Pulmonary artery endothelial cell (primary cell): ENCODE measurements at regions not wholly inside any gene's neighbourhood (a gene's known extent, or its start where the extent isn't known, plus 50 kb on each side); places are given as distances from the start of the nearest gene placed in this dataset.
"Not testable (repeated sequence)": the region's sequence is repeated elsewhere in the genome, so short reads cannot be mapped to it uniquely, and the experiment has no call there.

Source experiments
- DNase-seq: peaks from one replicate; pipeline ENCODE4 v3.0.0-alpha.2; 2011; ENCODE audit warnings: low read depth, low spot score

DNA sequence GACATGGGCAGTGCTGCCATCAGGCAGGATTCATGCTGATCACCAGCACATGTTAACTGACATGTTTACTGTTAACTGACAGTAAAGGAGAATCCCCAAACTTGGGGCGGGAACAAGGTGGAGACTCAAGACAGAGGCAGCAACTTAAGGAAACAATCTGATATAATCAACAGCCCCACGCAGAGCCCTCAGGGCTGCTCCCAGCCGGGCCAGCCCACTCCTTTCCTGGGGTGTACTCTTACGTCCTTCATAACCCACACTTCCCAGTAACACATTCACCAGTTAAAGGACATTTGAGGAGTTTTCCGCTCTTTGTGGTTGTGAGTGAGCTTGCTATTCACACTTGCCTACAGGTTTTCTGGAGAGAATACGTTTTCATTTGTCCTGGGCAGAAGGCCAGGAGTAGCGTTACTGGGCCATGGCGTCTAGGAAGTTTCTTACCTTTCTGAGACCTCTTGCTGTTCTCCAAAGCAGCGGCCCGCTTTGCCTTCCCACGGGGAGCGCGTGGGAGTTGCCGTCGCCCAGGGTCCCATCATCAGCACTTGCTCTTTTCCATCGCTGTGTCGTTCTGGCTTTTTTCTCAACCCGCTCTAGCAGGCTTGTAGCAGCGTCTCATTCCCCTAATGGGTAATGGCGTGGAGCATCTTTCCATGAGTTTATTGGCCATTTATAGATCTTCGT is 56.4 kb downstream of the FOXF2 start:
- no peak for DNase-seq

DNA sequence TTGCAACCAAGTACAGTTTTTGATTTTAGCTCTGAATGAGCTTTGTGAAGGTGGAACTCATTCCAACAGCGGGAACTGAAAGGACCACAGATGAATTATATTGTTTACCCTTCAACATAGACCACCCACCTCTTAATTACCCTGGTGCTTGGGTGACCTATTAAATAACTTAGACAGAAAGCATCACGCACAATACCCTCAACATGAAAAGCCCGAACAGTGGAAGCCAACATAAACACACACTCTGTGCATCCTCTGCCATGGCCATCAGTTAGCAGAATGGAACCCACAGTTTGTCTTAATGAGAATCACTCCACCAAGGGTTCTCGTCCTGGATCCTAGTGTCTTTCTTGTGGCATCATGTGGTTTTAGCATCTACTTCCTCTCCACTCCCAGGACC is 60.5 kb downstream of the FOXF2 start:
- DNase-seq, result no peak

GRCh38 chr6:1453024-1453423 is 63.6 kb downstream of the FOXF2 start:
- DNase-seq, result no peak

GRCh38 chr6:1456816-1457215 is 67.4 kb downstream of the FOXF2 start:
- not testable (repeated sequence) for DNase-seq

DNA sequence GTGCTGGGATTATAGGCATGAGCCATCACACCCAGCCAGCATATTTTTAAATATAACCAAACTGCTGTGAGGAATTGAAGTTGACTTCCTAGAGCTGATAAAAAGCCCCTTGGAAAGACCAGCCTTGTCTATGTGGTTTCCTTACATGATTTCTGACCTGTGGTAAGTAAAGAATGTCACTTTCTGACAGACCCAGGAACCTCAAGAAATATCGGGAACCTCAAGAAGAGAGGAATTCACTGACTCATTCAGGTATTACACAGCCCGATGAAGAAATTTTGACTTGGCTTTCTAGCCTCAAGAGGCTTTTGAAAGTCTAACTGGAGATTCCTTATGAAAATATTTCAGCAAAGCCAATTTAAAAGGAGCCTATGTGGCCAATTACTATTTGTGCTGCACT is 71.8 kb downstream of the FOXF2 start:
- no peak for DNase-seq

GRCh38 chr6:1461736-1462135 is 72.4 kb downstream of the FOXF2 start:
- no peak for DNase-seq

- no peak for DNase-seq
Observed at GRCh38 chr6:1463275-1463674, 73.9 kb downstream of the FOXF2 start.

- DNase-seq, result no peak
Observed at GRCh38 chr6:1463751-1464426, 74.5 kb downstream of the FOXF2 start.

DNA sequence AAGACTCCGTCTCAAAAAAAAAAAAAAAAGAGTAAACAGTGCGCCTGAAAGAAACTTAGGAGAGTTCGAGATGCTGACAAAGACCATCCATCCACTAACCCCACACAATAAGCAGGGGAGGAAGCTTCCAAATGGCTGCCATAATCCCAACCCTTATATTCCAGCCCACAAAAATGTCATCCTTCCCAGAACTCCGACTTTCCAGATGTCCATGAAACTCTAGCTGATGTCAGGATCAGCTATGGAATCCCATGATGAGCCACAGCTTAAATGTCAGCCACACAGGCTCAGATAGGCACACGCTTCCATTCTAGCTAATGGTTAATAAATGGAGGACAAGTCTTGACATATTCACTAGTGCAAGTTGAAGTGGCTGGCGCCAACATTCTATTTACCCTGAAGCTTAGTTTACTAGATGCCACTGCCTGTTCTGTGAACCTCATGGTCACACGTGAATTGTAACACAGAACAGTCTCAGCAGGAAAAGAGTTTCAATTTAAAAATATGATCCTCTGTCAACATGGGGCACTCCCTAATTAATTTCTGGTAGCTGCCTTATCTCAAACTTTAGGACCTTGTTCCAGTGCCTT is 75.5 kb downstream of the FOXF2 start:
- no peak for DNase-seq

DNA sequence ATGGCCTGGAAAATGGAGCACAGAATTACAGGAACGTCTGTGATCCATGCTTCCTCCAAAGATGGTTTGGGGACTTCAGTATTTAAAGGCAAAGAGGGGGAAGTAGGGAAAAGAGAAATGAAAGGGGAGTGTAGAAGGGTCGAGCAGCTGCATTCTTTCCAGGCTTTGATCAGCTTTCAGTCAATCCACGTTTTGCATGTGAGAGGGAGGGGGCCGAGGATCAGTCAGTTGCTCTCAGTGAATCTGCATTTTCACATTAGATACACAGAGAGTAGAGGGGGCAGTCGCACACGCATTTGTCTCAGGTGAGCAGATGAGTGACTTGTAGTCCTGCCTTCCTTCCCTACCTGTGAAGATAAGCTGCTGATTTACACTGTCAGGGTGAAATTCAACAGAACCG is 78.8 kb downstream of the FOXF2 start:
- DNase-seq, result no peak

DNA sequence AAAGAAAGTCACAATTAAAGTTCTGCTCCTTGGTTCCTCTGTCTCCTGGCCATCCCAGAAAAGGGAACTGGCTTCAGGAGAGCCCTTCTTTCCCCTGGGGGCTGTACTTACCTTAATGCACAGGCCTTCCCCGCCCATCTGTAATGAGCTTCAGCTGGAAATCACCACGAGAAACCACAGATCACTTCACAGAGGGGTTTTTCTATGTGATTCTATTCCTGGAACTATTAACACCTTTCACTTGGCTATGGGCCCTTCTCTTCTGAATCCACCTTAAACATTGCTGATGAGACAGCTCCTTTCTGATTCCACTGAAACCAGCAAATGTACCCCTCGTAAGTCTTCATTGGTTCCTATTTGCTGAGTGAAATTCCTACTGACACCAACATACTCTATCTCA is 80.7 kb downstream of the FOXF2 start:
- DNase-seq, result no peak

DNA sequence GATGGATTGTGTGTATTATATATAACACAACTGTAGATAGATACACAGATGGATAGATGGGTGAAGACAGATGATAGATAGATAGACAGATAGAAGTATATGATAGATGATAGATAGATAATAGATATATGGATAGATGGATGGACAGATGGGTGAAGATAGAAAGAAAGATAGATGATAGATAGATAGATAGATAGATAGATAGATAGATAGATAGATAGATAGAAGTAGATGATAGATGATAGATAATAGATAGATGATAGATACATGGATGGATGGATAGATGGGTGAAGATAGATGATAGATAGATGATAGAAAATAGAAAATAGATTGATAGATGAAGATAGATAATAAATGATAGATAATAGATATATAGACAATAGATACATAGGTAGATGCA is 83.3 kb downstream of the FOXF2 start:
- no peak for DNase-seq

- no peak for DNase-seq
Observed at GRCh38 chr6:1473166-1473565, 83.8 kb downstream of the FOXF2 start.

DNA sequence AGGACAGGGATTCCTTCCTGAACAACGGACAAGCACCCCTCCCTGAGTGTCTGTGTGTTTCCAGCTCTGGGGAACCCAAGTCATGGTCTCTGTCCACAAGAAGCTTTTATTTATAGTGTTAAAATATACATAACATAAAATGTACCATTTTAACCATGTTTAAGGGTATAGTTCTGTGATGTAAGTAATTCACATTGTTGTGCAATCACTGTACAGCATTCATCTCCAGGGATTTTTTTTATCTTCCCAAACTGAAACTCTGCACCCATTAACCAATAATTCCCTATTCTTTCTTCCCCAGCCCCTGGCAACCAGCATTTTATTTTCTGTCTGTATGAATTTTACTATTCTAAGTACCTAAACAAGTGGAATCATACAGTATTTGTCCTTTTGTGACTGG is 84.2 kb downstream of the FOXF2 start:
- DNase-seq, result no peak

DNA sequence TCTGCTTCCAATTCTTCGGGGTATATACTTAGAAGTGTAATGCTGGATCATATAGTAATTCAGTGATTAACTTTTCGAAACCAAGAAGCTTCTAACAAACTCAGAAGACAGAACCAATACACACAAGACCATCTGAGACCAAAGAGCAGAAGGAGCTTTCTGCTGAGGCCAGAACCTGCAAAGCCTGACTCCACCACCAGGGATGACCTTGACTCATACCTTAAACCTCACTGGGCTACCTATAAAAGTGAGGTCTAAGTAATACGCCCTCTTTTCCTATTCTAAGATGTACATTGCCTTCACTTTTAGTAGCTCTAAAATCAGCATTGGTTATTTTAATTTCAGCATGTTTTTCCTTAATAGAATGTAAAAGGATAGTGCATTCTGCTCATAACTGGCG is 84.8 kb downstream of the FOXF2 start:
- no peak for DNase-seq

GRCh38 chr6:1475174-1475573 is 85.8 kb downstream of the FOXF2 start:
- no peak for DNase-seq

GRCh38 chr6:1477432-1478090 is 88.2 kb downstream of the FOXF2 start:
- no peak for DNase-seq

DNA sequence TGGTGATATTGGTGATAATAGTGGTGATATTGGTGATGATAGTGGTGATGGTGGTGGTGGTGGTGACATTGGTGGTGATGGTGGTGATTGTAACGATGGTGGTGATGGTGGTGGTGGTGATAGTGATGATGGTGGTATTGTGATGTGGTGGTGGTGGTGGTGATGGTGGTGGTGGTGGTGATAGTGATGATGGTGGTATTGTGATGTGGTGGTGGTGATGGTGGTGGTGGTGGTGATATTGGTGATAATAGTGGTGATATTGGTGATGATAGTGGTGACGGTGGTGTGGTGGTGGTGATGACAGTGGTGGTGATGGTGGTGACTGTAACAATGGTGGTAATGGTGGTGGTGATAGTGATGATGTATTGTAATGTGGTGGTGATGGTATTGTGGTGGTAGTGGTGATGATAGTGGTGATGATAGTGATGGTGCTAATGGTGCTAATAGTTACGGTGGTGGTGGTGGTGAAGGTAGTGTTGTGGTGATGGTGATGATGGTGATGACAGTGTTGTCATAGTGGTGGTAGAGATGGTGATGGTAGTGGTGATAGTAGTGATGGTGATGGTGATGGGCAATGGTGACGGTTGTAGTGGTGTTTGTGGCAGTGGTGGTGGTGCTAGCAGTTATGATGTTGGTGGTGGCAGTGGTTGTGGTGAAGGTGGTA is 88.9 kb downstream of the FOXF2 start:
- not testable (repeated sequence) for DNase-seq

DNA sequence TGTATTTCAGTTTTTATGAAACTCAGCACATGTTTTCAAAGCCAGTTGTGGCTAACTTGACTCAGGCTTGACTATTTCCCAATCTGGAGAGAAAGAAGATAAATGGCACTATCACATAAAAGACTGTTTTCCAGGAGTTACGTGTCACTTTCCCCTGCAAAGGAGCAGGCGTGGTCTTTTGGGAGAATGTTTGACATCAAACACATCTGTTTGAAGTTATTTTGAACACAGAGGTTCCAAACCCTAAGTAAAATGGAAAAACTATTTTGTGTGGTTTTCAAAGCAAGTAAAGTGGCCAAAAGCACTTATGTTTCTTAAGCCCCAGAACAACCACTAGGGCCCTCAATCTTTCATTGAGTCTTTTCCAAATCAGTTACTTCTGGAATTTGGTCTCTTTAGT is 89.7 kb downstream of the FOXF2 start:
- DNase-seq, result no peak

DNA sequence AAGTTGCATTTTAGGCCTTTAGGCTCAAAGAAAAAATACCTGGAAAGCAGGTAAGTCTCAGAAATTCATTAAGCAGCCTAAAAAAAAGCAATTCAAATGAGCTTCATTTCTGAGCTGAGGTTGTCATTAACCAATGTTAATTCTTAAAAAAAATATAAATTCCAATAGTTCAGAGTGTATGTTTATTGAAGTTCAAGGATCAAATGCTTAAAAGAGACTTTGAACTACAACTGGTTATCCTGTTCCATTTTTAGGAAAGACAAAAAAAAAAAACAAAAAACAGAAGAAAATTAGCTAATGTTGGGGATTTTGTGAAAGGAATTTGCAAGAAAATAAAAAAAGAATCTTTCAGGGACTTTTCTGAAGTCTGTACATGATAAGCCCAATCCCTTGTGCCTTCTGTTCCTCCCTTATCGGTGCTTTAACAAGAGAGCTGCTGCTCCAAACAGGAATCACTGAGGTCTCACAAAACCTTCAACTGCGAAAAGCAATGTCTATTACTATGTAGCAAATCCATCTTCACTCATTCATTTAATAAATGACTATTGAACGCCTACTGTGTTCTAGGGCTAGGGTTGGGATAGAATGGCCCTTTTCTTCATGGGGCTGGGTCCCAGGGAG is 90.3 kb downstream of the FOXF2 start:
- no peak for DNase-seq

DNA sequence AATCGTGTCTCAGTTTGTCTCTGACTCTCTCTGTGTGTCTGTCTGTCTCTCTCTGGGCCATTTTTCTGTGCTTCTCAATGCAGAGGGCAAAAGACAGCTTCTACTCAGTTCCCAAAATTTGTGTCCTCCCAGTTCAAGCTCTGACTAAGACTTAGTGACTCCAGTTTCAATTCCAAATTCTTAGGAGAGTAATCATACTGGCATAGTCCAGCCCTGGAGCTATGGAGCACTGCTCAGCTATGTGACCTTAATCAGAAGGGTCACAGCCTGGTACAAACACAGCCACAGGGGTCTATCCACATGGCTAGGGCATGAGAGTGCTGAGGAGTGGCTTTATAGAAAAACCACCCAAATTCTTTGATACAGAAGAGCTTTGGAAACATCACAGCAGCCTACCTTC is 91.9 kb downstream of the FOXF2 start:
- no peak for DNase-seq
